Parathyroid adenoma (tissue), 2 donors: ENCODE measurements at regions not wholly inside any gene's neighbourhood (a gene's known extent, or its start where the extent isn't known, plus 50 kb on each side); places are given as distances from the start of the nearest gene placed in this dataset.
"Not testable (repeated sequence)": the region's sequence is repeated elsewhere in the genome, so short reads cannot be mapped to it uniquely, and the experiment has no call there.

ENCODE experiments used
- H2AFZ ChIP-seq: fragments of 300-600 bp; sonication (generic); one replicate; pipeline ENCODE4 v1.7.0; 2017; ENCODE audit warnings: antibody characterized with exemption, mild to moderate bottlenecking
- H3K27ac ChIP-seq: fragments of 300-600 bp; sonication (generic); one replicate; pipeline ENCODE4 v1.7.0; 2017
- H3K27me3 ChIP-seq: fragments of 300-600 bp; sonication (generic); one replicate; pipeline ENCODE4 v1.7.0; 2017; ENCODE audit warnings: low read length; ENCODE audit not compliant: control insufficient read depth, insufficient read depth
- H3K36me3 ChIP-seq: fragments of 300-600 bp; sonication (generic); one replicate; pipeline ENCODE4 v1.7.0; 2017; ENCODE audit warnings: low read length; ENCODE audit not compliant: control insufficient read depth, insufficient read depth
- H3K4me1 ChIP-seq: fragments of 300-600 bp; sonication (generic); one replicate; pipeline ENCODE4 v1.7.0; 2017; ENCODE audit warnings: control low read depth
- H3K4me2 ChIP-seq: fragments of 300-600 bp; sonication (generic); one replicate; pipeline ENCODE4 v1.7.0; 2017; ENCODE audit warnings: low read length
- H3K4me3 ChIP-seq: fragments of 300-600 bp; sonication (generic); one replicate; pipeline ENCODE4 v1.7.0; 2017; ENCODE audit warnings: low read depth, low read length
- H3K79me2 ChIP-seq: fragments of 300-600 bp; sonication (generic); one replicate; pipeline ENCODE4 v1.7.0; 2017; ENCODE audit warnings: control low read depth
- H3K9ac ChIP-seq: fragments of 300-600 bp; sonication (generic); one replicate; pipeline ENCODE4 v1.7.0; 2017; ENCODE audit warnings: mild to moderate bottlenecking
- H3K9me3 ChIP-seq: fragments of 300-600 bp; sonication (generic); one replicate; pipeline ENCODE4 v1.7.0; 2017; ENCODE audit warnings: low read length; ENCODE audit not compliant: control insufficient read depth
- TF ChIP-seq, protein P1 (sequence below): fragments of 300-600 bp; sonication (generic); IDR thresholded peaks from one replicate; pipeline ENCODE4 v1.7.0; 2017; ENCODE audit warnings: antibody characterized with exemption, mild to moderate bottlenecking
- donor health status: primary hyperparathyroidism.

DNA sequence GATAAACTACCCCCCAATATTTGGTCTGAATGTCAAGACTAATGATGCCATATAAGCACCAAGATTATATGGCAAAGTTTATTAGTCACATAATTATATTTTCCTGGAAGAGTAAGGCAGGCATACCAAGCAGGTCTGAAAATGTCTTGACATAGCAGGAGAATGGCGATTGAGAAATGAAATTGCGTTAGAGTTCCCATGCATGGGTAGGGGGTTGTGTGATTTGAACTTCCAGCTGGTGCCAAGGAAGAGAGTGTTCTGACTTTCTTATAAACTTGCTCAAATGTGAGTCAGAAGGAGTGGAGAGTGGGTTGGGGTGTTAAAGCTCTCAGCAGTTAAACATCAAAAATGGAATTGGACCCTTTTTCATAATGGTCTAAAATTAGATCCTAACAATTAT is 1200.6 kb upstream of the ACO1 start:
- H3K36me3 ChIP-seq: no peaks in the 10 kb centered on the region
- H3K9me3 ChIP-seq: no peaks in the 10 kb centered on the region
- no peak overlapping the region for H2AFZ ChIP-seq
- TF ChIP-seq, protein P1, sequence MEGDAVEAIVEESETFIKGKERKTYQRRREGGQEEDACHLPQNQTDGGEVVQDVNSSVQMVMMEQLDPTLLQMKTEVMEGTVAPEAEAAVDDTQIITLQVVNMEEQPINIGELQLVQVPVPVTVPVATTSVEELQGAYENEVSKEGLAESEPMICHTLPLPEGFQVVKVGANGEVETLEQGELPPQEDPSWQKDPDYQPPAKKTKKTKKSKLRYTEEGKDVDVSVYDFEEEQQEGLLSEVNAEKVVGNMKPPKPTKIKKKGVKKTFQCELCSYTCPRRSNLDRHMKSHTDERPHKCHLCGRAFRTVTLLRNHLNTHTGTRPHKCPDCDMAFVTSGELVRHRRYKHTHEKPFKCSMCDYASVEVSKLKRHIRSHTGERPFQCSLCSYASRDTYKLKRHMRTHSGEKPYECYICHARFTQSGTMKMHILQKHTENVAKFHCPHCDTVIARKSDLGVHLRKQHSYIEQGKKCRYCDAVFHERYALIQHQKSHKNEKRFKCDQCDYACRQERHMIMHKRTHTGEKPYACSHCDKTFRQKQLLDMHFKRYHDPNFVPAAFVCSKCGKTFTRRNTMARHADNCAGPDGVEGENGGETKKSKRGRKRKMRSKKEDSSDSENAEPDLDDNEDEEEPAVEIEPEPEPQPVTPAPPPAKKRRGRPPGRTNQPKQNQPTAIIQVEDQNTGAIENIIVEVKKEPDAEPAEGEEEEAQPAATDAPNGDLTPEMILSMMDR: no peak
- no peaks in the 10 kb centered on the region for H3K4me1 ChIP-seq
- H3K27ac ChIP-seq: no peak overlapping the region
- H3K79me2 ChIP-seq: no peaks in the 10 kb centered on the region
- H3K4me2 ChIP-seq: no peak overlapping the region
- H3K27me3 ChIP-seq: no peaks in the 10 kb centered on the region
- no peak overlapping the region for H3K9ac ChIP-seq
- H3K4me3 ChIP-seq: no peak overlapping the region

DNA sequence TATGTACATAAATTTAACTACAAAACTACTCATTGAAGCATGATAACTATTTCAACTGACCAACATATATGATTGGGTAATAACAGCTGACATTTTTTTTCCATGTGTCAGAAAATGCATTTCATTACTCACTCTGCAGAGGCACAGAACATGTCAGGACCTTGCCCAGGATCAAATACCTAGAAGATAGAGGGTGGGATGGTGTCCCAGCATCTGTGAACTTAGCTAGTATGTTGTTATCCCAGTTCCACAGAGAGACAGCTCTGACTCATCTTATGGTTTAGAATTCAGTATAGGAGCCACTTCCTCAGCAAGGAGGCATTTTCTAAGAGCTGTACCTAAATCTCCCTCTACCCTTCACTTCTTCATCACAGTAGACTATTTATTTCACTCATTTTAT is 1198.6 kb upstream of the ACO1 start:
- Histone ChIP-seq H2AFZ (no peak overlapping the region), H3K4me2 (no peak overlapping the region), H3K27me3 (no peaks in the 10 kb centered on the region), H3K79me2 (no peaks in the 10 kb centered on the region), H3K4me3 (no peak overlapping the region), H3K9ac (no peak overlapping the region), H3K4me1 (no peaks in the 10 kb centered on the region), H3K9me3 (no peaks in the 10 kb centered on the region), H3K36me3 (no peaks in the 10 kb centered on the region), H3K27ac (no peak overlapping the region)
- TF ChIP-seq, protein P1: no peak

DNA sequence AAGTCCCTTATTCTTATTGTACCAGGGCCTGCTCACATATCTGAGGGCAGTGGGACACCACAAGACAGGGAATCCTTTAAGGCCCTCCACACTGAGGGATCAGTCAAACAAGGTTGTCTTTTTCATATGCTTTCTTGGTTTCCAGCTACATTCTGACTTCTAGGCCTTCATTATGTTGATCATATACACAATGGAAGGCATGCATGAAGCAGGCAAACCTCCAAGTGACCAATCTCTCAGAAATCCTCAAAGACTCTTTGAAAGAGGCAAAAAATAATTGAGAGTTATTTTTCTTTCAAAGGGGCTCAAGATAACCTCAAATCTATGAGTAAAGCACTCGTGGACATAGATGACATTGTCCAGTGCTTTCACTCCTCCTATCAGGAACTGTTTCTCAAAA is 1195.9 kb upstream of the ACO1 start:
- no peak overlapping the region for H3K27ac ChIP-seq
- TF ChIP-seq, protein P1: no peak
- H3K9ac ChIP-seq: no peak overlapping the region
- H3K27me3 ChIP-seq: no peaks in the 10 kb centered on the region
- H2AFZ ChIP-seq: no peak overlapping the region
- H3K36me3 ChIP-seq: no peaks in the 10 kb centered on the region
- no peaks in the 10 kb centered on the region for H3K79me2 ChIP-seq
- no peaks in the 10 kb centered on the region for H3K9me3 ChIP-seq
- H3K4me1 ChIP-seq: no peaks in the 10 kb centered on the region
- no peak overlapping the region for H3K4me3 ChIP-seq
- H3K4me2 ChIP-seq: no peak overlapping the region

- TF ChIP-seq, protein P1: no peak
- H3K79me2 ChIP-seq: no peaks in the 10 kb centered on the region
- no peak overlapping the region for H3K4me2 ChIP-seq
- H3K9me3 ChIP-seq: no peaks in the 10 kb centered on the region
- no peak overlapping the region for H3K27ac ChIP-seq
- no peaks in the 10 kb centered on the region for H3K4me1 ChIP-seq
- H3K4me3 ChIP-seq: no peak overlapping the region
- no peaks in the 10 kb centered on the region for H3K27me3 ChIP-seq
- H2AFZ ChIP-seq: no peak overlapping the region
- no peak overlapping the region for H3K9ac ChIP-seq
- no peaks in the 10 kb centered on the region for H3K36me3 ChIP-seq
Observed at GRCh38 chr9:31210978-31211570, 1173.4 kb upstream of the ACO1 start.

DNA sequence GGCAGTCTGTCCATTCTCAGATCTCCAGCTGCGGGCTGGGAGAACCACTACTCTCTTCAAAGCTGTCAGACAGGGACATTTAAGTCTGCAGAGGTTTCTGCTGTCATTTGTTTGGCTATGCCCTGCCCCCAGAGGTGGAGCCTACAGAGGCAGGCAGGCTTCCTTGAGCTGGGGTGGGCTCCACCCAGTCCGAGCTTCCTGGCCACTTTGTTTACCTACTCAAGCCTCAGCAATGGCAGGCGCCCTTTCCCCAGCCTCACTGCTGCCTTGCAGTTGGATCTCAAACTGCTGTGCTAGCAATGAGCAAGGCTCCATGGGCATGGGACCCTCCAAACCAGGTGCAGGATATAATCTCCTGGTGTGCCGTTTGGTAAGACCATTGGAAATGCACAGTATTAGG is 1154.5 kb upstream of the ACO1 start:
- H3K79me2 ChIP-seq, H3K27me3 ChIP-seq, H2AFZ ChIP-seq, H3K4me2 ChIP-seq, H3K4me3 ChIP-seq, H3K9me3 ChIP-seq, H3K36me3 ChIP-seq, H3K9ac ChIP-seq, H3K4me1 ChIP-seq, H3K27ac ChIP-seq: not testable (repeated sequence)
